CD1c-positive myeloid dendritic cell (primary cell): ENCODE measurements at regions not wholly inside any gene's neighbourhood (a gene's known extent, or its start where the extent isn't known, plus 50 kb on each side); places are given as distances from the start of the nearest gene placed in this dataset.

Experiments used
- DNase-seq: peaks from one replicate; pipeline ENCODE4 v3.0.0-alpha.2; 2016; ENCODE audit errors: extremely low spot score

GRCh38 chr2:100222844-100223243 lies 80.5 kb upstream of the AFF3 start:
- DNase-seq, result no peak

GRCh38 chr2:100218552-100218951 lies 76.2 kb upstream of the AFF3 start:
- DNase-seq, result no peak

- DNase-seq, result no peak
These were observed 74.9 kb upstream of the AFF3 start for GRCh38 chr2:100217323-100217722.

DNA sequence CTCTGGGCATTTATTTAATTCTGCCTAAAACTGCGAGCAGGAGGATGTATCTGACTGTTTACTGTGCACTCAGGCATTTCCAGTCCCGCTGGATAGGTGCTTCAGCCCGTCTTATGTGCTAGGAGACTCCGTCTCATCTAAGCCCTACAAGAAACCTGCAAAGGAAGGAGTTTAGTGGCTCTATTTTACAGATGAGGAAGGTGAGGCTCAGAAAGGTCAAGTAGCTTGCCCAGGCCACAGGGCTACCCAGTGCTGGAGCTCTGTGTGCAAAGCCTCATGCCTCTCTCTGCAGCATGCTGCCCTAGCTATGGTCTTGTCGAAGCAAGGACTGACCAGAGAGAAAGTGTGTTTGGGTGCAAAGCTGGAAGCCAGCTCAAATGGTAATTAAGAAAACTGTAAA lies 73.6 kb upstream of the AFF3 start:
- DNase-seq, result no peak

DNA sequence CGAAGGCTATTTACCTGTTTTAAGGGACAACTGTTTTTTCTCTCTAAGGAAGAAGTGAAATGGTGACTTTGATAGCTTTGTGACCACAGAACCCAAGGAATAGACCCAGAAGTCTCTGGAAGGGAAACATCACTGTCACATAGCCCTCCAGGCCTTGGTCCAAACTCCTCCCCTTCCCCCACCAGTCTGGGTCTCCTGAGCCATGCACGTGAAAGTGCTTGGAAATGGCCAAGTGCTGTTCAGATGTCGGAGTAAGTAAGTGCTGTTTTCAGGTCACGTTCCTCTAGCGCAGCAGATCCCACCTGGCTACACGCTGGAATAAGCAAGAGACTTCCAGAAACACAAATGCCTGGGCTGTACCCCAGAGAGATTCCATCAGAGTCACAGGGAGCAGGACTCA lies 73.0 kb upstream of the AFF3 start:
- no peak for DNase-seq

DNA sequence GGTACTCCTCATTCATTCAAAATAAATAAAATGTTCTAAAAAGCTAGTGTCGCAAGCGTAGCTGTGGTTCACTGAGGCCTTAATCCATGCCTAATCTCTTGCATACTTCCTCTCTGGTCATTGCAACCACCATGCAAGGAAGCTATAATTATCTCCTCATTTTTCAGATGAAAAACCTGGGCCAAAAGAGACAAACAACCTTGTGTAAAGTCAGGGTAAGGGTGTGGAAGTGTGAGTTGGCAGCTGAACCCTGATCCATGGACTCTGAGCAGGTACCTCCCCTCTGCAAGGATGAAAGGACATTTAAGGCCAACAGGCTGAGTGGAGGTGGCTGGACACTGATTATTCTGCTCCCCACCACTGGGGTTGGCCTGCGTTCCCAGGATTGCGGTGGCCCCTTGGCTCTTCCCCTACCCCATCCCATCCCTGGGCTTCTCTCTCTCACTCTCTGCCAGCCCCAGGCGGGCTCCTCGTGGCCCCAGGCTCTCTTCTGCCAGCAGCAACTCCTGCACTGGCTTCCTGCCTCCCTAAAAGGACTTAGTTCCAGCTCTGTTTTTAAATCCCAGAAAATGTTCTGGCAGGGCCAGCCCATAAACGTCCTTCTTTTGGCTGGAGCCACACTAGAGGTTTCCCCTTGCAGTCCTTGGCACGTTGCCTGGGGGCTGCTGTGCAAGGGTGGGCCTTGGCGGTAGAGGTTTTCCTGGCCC lies 72.0 kb upstream of the AFF3 start:
- no peak for DNase-seq

DNA sequence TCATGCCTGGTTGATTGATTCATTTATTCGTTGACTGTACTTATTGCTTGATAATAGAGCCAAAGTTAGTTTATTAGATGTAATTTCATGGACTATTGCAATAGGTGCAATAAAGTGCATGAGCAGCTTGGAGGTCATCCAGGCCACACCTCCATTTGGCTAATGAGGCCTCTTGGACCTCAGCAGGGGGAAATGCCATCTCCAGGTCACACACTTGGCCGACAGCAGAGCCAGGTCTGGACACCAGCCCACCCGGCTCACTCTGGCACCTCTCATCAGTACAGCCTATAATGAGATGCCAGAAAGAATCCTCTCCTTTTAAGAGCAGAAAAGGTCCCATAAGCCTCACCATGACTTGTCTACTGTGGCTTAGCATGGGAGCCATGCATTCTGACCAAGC lies 71.2 kb upstream of the AFF3 start:
- DNase-seq, result no peak

GRCh38 chr2:100212850-100213249 lies 70.5 kb upstream of the AFF3 start:
- no peak for DNase-seq

GRCh38 chr2:100211521-100211920 lies 69.1 kb upstream of the AFF3 start:
- DNase-seq, result peak; percentile 25

GRCh38 chr2:100208141-100208770 lies 65.9 kb upstream of the AFF3 start:
- DNase-seq, result no peak

DNA sequence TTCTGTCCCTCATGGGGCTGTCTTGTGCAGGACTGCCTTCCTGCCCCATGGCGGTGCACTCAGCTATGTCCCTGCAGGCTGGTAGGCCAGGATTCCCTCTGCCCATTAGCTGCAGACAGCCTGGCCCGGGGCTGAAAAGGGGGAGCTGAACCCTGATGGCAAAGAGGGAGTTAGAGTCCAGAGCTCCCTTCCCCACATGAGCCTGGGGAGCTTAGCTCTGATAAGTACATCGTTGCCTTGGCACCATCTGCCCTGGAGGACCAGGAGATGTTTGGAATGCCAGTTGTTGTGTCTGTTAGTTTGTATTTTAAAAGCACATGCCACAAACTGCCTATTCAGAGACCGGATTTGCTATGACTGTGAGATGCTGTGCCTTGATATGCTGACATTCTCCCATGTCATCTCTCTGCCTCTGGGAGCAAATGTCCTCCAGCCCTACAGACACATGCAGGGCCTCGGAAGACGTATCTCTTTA lies 65.1 kb upstream of the AFF3 start:
- no peak for DNase-seq

DNA sequence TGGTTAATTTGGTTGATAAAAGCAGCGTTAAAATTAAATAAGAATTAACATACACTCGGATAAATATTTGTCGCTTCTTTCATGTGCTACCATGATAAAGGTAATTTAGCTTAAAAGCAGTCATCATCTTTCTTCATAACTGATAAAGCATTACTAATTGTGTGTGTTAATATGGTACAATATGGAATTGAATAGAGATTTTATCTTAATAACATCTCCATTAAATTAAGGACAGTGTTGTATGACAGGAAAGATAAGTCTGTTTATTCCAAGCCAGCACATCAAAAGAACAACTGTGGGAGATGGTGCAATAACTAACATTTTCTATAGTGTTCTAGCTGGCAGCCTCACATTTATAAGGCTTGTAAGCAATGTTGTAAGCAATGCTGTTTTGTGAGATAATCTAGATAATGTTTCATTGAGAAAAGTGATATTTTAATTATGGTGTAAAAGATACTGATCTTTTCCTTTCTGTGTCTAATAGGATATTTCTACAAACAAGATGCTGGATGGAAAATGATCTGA lies 64.4 kb upstream of the AFF3 start:
- DNase-seq, result no peak

- no peak for DNase-seq
These were observed 62.8 kb upstream of the AFF3 start for GRCh38 chr2:100205174-100205573.

- no peak for DNase-seq
These were observed 60.2 kb upstream of the AFF3 start for GRCh38 chr2:100202567-100202966.

GRCh38 chr2:100200985-100201384 lies 58.6 kb upstream of the AFF3 start:
- DNase-seq, result no peak

DNA sequence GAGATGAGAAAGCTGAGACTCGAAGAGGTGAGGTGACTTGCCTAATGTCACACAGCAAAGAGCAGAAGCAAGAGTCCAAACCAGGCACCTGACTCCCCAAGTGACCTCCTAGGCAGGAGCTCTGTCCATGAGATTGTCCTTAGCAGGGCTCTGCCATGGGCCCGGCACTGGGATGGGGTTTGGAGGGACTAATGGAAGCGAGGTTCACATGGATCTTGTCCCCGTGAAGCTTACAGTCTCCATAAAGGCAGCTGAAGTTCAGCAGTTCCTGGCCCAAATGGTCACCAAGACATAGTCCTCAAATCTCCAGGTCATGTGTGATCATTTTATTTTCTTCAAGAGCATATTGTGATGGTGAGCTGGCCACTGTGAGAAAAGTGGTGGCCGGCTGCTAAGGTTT lies 57.0 kb upstream of the AFF3 start:
- DNase-seq, result no peak

DNA sequence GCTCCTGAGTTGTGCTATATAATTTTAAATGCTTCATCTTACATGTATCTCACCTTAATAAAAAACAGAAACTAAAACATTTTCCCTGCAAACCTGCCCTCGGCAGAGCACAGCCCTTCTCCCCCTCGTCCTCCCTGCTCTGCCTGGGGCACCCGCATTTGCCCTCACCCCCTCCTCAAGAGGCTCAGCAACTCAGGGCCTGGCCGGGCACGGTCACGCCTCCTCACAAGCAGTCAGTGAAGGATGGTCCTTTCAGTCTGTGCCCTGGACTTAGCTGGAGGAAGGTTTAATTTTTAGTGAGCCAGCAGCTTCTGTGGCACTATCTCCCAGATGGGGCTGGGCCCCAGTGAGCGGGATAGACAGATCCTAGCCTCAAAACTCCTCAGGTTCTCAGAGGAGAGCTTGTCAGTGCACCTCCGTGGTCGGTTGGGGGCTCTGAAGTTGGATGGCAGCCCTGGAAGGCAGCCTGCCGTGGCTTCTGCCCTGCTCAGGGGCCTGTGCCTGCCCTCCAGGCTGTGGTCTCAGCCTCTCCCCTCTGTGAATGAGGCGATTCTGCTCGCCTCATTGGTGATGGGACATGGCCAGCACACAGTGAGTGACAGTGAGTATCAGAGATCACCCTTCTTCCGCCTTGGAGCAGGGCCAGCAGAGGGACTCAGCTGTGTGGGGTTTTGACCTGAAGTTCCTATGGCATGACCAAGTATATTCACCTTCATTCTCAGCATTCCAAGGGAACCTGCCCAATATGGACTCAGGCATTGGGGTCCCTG lies 56.3 kb upstream of the AFF3 start:
- no peak for DNase-seq

- no peak for DNase-seq
These were observed 55.3 kb upstream of the AFF3 start for GRCh38 chr2:100197631-100198153.

- DNase-seq, result no peak
These were observed 54.5 kb upstream of the AFF3 start for GRCh38 chr2:100196786-100197494.

DNA sequence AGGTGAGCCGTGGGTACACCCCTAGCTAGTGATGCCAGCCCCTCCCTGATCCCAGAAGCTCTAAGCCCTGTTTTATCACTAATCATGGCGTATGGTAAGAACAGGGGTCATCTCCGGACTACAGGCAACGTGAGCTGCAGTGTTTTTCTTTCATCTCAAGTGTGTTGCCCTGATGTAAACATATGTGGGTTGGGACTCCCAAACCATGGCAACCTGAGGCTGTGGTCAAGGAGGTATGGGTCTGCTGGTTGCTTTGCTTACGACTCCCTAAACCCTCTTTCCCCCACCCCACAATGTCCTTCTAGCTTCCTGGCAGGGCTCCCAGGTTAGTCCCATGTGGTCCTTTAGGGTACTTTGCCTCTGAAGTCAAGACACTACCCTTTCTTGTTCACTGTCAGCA lies 53.6 kb upstream of the AFF3 start:
- no peak for DNase-seq

DNA sequence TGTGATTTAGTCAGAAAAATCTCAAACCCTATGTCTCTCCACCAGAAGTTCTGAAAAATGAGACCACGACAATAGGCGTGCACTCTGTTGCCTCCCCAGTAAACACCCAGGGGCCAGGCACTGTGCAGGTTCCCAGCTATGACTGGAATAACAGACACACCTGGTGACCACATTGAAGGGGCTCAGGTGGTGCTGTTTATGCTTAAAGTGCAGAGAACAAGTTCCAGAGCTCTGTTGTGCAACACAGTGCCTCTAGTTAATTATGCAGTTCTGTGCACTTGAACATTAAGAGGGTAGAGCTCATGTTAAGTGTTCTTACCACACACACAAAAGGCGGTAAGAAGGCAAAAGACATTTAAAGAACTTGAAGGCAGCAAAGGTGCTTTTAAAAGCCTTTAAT lies 52.6 kb upstream of the AFF3 start:
- no peak for DNase-seq

DNA sequence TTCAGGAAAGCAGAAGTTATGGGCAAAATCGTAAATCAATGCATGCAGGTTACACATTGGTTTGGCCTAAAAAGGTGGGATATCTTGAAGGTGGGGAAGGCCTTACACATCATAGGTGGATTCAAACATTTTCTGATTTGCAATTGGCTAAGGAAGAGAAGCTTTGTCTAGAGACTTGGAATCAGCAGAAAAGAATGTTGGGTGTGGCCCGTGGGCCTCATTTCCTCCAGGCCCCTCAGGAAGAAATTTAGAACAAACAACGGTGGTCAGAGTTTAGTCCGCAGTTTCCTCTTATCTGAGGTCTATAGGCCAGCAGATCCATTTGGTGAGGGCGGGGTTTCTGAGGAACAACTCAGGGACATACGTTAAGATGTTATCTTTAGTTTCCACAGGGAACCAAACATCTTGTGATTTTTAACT lies 50.9 kb upstream of the AFF3 start:
- peak; percentile 16 for DNase-seq
